Keratinocyte (primary cell): ENCODE measurements at regions not wholly inside any gene's neighbourhood (a gene's known extent, or its start where the extent isn't known, plus 50 kb on each side); places are given as distances from the start of the nearest gene placed in this dataset.

Experiments
- CTCF ChIP-seq, 3 experiments: IDR thresholded peaks in 1 of 3; conservative IDR thresholded peaks in 1 of 3; optimal IDR thresholded peaks in 1 of 3; 2 replicates in 2 of 3; 3 replicates in 1 of 3; pipeline versions ENCODE3 to v1.5.1; 2011; ENCODE audit warnings: low read length in 3 of 3, mild to moderate bottlenecking in 3 of 3, moderate library complexity in 2 of 3, control low read depth in 1 of 3, inconsistent platforms in 1 of 3; ENCODE audit not compliant: insufficient read depth in 2 of 3; ENCODE audit errors: extremely low read depth in 1 of 3
- EZH2 ChIP-seq: IDR thresholded peaks from one replicate; pipeline ENCODE4 v1.6.1; 2012; ENCODE audit warnings: inconsistent platforms, mild to moderate bottlenecking, low read length, moderate library complexity

GRCh38 chr10:78516756-78517155 is 483.1 kb downstream of the RPS24 start:
- no peak for TF ChIP-seq EZH2
- no peak for TF ChIP-seq CTCF (optimal IDR thresholded peaks at IDR 0.05 in 1 of 3, IDR thresholded peaks at IDR 0.05 in 1 of 3, conservative IDR thresholded peaks at IDR 0.05 in 1 of 3; ENCODE audit: extremely low read depth in 1 of 3, insufficient read depth in 2 of 3, low read length in 3 of 3)
